Amygdala (tissue), 56 donors: ENCODE measurements at regions not wholly inside any gene's neighbourhood (a gene's known extent, or its start where the extent isn't known, plus 50 kb on each side); places are given as distances from the start of the nearest gene placed in this dataset.
"Not testable (repeated sequence)": the region's sequence is repeated elsewhere in the genome, so short reads cannot be mapped to it uniquely, and the experiment has no call there.

Experiments used
- DNase-seq, 56 donors: peaks; one replicate each; lab custom pipeline; 2025; lab: John Stamatoyannopoulos, UW

DNA sequence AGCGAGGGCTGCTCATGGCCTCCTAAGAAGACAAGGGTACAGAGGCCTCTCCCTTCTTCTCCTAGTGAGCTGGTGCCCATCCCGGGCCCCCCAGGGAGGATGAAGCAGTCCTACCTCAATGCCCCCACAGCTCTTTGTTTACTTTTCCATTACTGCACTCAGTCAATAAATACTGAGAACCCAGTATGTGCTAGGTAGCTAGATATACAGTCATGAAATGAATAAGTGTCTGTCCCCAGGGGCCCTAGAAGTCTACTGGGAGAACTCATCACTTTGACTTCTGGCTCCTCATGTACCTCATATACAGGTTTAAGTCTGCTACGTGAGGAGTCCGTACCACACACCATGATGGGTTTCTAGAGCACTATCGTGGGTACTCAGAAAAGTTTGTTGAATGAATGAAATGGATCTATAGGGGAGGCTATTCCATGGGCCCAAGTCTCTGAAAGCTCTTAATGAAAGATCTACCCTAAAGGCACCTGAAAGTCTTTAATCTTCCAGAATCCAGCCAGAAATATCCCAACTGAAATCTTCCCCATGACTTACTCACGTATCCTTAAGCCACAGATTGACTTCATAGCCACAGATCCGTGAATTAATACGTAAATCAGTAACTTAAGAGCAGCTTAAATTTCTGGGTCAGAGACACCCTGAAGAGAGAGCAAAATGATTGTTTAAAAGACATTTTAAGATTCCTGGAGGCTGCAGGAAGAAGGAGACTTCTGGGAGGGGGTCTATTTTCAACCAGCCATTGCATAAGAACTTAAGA lies 51.6 kb upstream of the POMP start:
- DNase-seq: no peak

DNA sequence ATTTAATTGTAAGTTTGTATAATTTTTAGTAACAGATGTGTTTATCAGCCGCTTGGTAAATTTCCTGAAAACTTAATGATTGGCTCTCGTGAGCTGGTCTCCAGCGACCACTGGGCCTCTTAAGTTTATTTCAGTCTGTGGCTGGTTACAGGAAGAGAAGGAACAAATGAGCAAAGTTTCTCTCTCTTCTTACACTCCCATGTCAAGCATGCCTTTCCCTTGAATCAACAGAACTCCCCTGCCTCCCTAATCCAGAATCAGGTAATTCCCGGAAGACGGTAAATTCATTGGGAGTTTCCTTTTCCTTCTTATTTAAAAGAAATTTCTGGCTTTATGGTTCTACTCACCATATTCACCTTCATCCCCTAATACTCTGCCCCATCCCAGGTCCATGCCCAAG lies 52.5 kb upstream of the POMP start:
- DNase-seq: no peak

DNA sequence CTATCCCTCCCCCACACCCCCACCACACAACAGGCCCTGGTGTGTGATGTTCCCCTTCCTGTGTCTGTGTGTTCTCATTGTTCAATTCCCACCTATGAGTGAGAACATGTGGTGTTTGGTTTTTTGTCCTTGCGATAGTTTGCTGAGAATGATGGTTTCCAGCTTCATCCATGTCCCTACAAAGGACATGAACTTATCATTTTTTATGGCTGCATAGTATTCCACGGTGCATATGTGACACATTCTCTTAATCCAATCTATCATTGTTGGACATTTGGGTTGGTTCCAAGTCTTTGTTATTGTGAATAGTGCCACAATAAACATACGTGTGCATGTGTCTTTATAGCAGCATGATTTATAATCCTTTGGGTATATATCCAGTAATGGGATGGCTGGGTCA lies 53.8 kb upstream of the POMP start:
- not testable (repeated sequence) for DNase-seq

DNA sequence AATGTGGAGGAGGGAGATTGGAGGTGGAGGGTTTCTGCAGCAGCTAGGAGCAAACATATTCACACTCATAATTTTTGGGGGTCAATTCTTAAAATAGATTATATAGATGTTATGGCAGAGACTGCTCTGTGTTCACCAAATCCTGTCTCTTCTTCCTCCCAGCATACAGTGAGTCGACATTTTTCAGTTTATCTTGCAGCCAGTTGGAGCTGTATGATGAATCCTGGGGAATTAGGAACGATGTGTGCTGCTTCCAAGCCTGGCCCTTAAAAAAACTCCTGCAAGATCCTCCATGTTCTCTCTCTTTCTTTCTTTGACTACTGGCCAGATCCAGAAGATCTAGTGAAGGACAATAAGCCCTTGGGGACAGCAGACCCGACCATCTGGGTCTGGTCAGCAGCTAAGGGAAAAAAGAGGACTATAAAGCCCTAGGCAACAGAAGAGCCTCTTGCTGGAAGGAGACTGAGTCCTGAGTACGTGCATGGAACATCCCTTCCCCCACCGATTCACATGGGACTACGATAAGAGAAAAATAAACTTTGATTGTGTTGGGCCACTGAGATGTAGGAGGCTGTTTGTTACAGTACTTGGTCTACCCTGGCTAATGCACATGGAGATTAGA lies 55.8 kb upstream of the POMP start:
- no peak for DNase-seq

DNA sequence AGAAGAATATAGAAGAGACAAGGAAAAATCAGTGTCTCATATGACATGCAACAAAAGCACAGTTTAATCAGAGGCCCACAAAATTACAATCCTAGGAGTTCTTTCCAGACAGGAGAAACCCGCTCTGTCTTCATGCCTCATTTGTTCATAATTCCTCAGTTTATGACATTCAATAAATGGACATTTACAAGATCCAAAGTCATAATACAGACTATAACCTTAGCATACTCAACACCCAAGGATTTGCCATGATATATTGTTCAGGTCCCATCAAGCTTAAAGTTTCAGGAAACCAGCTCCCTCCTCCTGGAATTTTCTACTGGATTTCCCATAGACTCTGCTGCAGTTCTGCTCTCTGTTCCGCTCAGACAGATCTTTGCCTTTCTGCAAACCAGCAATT lies 56.4 kb upstream of the POMP start:
- no peak for DNase-seq

DNA sequence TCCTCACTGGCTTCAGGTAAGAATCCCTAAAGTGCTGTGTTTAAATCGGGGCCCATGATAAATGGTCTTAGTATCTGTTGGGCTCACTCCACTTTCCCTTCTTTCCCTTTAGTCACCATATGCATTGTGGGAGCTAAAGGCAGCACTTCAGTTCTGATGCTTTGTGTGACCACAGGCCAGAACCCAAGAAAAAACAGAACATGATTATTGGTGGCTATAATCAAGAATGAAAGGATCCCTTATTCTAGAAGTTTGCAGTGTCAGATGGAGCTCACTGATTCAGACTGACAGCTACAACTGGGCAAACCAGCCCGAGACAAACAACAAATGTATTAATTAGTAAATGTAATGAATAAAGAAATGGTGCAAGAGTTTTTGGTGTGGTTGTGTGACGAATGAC lies 57.3 kb upstream of the POMP start:
- peak in 1 of 56 donors; percentile 10 for DNase-seq

DNA sequence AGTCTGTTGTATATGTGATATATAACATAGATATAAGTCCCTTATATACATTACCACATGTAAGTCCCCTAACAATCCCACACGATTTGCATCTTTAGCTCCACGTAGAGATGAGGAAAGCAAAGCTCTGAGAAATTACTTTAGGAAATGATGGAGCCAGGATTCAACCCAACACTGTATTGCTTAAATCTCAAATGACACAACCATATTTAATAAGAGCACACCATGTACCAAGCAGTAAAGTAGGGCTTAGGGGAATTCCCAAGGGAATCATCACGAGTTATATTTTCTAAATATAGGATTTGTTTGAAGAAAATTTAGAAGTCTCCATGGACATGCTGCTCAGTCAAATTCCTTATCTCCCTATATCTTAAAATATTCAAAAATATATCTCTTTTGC lies 61.3 kb upstream of the POMP start:
- no peak for DNase-seq

DNA sequence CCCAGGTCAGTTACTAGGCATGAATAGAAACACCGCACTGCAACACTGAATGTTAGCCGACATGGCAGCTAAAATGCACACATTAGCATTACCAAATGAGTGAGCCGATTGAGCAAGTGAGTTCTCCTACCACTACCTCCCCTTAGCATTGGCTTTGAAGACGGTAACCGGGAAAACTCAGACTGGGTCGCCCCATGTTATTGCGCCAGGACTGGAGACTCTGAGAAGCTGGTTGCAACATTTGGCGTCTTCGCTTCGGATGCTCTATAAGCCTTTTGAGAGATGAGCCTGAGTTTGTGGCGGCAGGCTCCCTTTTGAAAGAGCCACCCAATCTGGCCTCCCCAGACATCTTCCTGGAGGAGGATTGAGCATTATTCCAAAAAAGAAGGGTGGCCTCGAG lies 68.5 kb upstream of the POMP start:
- DNase-seq: no peak

DNA sequence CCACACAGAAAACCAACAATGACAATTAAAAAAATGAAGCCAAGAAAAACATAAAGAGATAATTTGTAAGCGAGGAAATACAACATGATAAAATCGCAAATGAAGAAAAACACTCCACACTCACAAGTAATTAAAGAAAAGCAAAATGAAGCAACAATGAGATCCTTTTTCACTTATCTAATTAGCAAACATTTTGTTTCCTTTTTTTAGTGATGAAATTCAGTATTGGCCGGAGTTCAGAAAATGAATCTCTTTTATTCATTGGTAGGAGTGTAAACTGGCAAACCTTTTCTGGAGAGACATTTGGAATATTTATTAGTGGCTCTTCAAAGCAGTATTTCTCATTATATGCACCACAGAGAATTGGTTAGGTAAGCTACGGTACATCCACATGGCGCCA lies 70.6 kb upstream of the POMP start:
- DNase-seq: no peak

DNA sequence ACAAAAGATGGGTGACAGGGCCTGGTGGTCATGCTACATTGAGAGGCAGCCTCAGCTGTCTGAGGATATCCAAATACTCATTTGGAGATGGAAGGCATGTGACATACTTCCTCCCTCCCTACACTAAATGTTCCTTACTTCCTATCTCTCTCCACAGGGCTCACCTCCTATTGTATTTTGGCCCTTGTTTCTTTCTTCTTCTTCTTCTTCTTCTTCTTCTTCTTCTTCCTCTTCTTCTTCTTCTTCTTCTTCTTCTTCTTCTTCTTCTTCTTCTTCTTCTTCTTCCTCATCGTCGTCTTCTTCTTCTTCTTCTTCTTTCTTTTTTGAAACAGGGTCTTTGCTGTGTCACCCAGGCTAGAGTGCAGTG lies 71.8 kb upstream of the POMP start:
- DNase-seq: no peak

DNA sequence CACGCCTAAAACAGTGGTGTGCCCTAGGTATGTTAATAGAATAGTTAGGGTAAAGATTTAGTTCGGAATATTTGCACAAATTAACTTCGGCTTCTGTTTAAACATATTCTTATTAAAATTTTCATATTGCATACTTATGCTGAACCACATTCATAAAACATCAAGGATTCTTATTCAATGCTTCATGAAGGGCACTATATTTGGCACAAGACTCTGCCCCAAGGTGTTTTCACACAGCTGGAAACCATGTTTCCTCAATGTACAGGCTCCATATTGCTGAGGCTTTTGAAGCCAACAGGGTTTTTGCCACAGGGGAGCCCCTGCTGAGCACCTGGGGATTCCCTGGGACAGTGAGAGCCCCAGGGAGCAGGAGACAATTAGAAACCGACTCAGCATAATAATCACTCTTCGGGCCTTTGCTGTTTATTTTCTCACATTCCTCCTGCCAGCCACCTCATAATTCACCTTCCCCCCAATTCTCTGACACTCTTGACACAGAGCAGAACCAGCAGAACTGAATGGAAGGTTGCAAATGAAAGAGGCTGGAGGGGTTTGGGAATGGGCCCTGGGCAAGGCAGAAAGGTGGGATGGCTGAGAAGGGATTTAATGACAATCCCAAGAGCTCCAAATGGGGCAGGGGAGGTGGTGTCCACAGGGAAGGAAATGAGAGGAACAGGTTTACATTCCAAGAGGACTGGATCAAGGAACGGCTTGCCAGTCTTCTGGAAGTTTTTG lies 72.3 kb upstream of the POMP start:
- no peak for DNase-seq

DNA sequence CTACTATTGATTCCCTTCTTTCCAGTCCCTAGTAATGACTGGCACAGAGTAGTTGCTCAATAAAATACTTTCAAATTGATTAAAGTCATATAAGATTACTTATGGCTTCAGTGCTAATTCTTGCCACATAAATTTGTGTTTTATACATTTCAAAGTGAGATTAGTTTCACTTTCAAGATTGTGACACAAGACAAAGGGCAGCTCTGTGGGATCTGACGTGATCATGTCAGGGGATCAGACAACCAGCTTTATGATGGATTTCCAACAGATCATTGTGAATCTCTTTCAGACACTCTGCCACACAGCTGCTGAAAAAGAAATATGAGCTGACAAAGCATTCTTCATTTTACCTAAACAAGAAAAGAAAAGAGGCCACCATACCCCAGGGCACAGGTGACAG lies 73.4 kb upstream of the POMP start:
- no peak for DNase-seq

DNA sequence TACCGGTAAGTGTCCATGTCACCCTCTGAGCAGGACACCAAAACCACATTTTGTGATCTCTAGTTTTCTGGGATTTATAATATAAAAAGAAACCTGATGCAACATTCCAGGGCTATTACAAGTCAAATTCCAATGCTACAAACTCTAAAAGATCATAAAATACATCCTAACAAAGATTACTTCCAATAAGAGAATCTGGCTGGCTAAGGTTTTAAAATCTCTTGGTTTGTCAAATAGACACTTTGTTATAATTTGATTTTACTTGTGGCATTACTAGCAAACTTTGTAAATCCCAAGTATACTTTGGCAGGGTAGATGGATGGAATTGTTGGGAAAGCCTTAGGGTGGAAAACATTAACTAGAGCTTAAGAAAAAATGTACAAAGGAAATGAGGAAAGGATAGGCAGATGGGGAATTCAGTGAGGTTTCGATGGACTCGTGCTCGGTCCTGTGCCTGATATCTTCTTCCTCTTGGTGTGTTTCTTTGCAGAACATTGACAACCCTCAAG lies 74.0 kb upstream of the POMP start:
- DNase-seq: no peak

DNA sequence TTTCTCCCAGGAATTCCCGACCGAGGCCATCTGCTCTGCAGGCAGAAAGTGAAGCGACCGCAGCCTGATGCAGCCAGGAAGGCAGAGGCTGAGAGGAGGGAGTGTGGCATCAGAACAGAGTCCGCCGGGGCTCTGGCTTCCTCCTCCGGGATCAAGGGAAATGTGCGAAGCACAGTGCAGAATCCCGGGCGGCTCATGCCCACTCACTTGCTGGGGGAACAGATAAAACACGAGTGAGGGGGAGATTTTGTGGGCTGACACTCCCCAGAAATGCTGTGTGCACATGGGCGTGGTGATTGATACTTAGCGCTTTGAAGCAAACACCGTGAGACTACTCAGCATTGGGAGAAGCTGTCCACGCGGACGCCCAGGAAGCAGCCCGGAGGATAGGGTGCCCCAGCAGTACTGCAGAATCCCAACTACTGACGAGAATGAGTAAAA lies 75.3 kb upstream of the POMP start:
- peak in 2 of 56 donors; percentile 3 to 5 for DNase-seq

DNA sequence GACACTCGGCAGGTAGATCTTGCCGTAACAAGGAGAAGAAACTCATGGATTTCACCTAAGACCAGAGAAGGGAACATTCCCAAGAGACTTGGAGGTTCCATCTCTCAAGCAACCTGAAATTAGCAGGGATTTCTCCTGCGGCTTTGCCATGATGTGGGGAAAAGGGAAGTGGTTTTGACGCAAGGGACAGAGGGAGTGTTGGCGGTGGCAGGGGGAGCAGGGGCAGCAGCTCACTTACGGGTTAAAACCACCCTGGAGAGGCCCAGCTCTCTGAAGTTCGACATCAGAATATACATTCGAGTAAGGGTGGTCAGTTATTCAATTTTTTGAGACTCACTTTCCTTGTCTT lies 76.1 kb upstream of the POMP start:
- DNase-seq: no peak

DNA sequence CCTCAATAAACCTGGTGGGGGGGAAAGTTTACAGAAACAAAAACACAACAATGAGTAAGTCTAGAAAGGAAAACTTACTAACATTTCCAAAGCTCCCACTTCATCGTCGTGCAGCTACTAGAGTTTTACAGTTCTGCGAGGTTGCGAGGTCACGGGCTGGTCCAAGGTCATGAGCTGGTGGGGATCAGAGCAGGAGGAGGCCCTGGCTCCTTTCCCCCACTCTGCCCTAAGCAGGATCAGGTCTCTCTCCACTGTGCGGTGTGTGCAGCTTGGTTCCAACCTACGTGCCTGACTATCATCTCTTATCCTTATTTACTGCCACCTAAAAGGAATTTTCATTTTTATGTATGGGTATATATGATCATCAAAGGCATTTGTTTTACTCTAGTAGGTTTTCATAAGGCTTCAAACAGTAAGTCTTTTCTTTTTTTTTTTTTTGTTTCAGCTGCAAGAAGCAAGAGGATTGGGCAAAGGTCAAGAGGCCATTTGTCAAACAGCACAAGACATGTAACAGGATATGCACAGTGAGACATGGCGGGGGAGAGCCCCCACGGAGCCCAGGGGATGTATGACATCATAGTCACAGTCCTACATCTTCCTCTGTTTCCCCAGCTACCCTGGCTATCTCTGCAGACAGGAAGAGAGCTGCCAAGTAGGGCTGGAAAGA lies 76.6 kb upstream of the POMP start:
- no peak for DNase-seq

DNA sequence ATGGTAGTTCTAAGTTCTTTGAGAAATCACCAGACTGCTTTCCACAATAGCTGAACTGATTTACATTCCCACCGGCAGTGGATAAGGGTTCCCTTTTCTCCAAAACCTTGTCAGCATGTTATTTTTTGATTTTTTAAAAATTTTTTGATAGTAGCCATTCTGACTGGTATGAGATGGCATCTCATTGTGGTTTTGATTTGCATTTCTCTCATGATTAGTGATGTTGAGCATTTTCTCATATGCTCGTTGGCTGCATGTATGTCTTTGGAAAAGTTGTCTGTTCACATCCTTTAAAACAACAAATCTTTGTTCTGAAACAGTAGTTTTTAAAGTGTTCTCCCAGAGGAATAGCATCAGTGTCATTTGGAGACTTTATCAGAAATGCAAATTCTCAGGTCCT lies 77.5 kb upstream of the POMP start:
- no peak for DNase-seq

DNA sequence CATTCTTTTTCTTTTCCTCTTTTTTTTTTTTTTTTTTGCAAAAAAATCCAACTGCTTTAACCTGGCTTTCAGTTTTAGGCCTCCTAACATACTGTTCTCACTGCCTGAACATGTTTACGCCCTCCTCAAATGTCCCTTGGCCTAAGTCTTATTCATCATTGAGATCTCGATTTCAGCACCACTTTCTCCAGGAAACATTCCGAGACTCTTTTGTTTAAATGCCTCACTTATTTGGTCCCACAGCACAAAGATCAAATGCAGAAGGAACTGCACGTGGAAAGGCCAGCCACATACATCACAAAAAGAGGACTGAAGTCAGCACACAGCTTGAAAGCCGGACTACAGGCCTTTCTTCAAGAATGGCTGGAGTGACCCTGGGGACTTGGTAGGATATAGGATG lies 79.2 kb upstream of the POMP start:
- no peak for DNase-seq

DNA sequence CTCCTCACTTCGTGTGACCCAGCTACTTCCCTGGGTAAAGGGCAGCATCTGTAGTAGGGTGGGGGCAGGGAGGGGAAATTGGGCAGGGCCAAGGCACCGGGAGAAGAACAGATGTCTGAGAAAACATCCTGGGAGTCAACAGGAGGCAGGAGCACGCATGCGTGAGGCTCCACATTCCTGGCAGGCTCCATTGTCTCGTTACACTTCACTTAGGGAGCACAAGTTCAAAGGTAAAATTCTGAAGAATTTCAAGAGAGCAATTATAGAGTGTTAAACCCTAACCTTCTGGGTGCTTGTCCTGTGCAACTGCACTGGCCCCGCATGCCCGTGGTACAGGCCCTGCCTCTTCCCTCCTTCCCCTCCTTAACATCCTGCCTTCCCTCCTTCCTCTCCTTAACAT lies 79.6 kb upstream of the POMP start:
- no peak for DNase-seq

DNA sequence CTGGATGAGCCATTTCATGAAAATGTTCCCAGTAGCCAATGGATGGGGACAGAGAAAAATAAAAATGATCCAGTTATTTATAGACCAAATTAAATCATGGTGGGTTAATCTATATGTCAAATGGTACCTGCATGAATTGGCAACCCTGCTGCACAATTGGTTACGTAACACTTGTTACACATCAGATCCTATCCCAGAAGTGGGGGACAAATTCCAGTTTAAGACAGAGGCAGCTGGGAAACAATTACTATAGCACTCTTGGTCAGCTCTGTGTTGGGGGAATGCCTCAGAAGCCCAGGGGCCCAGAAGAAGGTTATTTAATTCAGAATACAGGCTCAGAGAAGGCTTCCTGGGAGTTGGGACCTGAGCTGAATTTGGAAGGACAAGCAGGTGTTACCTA lies 81.1 kb upstream of the FLT1 start:
- no peak for DNase-seq

DNA sequence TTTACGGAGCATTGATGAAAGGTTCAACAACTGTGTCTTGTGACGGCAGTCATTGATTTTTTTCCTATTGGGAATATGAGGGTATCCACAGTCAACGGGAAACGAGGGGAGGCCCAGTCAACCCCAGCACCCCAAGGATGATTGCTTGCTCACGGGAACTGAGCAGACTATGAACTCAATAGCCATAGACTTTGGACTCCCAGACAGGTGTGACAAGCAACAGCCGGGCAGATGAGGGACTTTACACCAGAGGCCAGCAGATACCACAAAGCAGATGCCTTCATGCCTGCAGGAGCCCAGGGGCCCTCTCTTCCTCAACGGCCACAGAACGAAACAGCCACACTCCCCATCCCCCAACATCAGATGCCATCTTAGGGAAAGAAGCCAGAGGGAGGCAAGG lies 80.3 kb upstream of the FLT1 start:
- DNase-seq: no peak
